Endothelial cell of umbilical vein (primary cell): ENCODE measurements at regions not wholly inside any gene's neighbourhood (a gene's known extent, or its start where the extent isn't known, plus 50 kb on each side); places are given as distances from the start of the nearest gene placed in this dataset.

Experiments
- EZH2 ChIP-seq: IDR thresholded peaks from 2 replicates; pipeline ENCODE4 v1.6.1; 2012; ENCODE audit warnings: borderline replicate concordance, low read depth, mild to moderate bottlenecking, moderate library complexity, low read length, inconsistent platforms; ENCODE audit not compliant: severe bottlenecking
- FOS ChIP-seq: IDR thresholded peaks from 2 replicates; pipeline ENCODE4 v1.6.1; 2011; ENCODE audit warnings: mild to moderate bottlenecking, low read length, moderate library complexity, borderline replicate concordance; ENCODE audit not compliant: insufficient read depth
- GATA2 ChIP-seq: IDR thresholded peaks from 2 replicates; pipeline ENCODE4 v1.7.0; 2011; ENCODE audit warnings: low read depth, mild to moderate bottlenecking, moderate library complexity, mixed read lengths, low read length; ENCODE audit not compliant: insufficient read length, insufficient read depth
- JUN ChIP-seq: IDR thresholded peaks from 2 replicates; pipeline ENCODE4 v1.6.1; 2011; ENCODE audit warnings: borderline replicate concordance, low read depth; ENCODE audit not compliant: insufficient read length, insufficient read depth
- MAX ChIP-seq: IDR thresholded peaks from 2 replicates; pipeline ENCODE4 v1.6.1; 2011; ENCODE audit not compliant: insufficient read depth, insufficient read length
- MYC ChIP-seq: IDR thresholded peaks from one replicate; pipeline ENCODE4 v1.6.1; 2011; ENCODE audit warnings: mild to moderate bottlenecking, low read depth, low read length
- POLR2A ChIP-seq: IDR thresholded peaks from 2 replicates; pipeline ENCODE4 v1.6.1; 2012; ENCODE audit warnings: low read depth, mild to moderate bottlenecking, control low read depth, low read length
- POLR2AphosphoS5 ChIP-seq: IDR thresholded peaks from 2 replicates; pipeline ENCODE4 v1.6.1; 2012; ENCODE audit warnings: low read depth, mild to moderate bottlenecking, control low read depth, low read length, moderate library complexity; ENCODE audit not compliant: insufficient read depth
- TF ChIP-seq, protein P1 (sequence below), 2 donors: IDR thresholded peaks; 1 replicate in 1 of 2; 2 replicates in 1 of 2; pipeline ENCODE4 v1.5.1; 2011; ENCODE audit warnings: low read length in 2 of 2, mild to moderate bottlenecking in 2 of 2, moderate library complexity in 2 of 2, control low read depth in 1 of 2, inconsistent platforms in 1 of 2, low read depth in 1 of 2; ENCODE audit not compliant: insufficient read depth in 1 of 2; ENCODE audit errors: extremely low read depth in 1 of 2

- TF ChIP-seq, protein P1, sequence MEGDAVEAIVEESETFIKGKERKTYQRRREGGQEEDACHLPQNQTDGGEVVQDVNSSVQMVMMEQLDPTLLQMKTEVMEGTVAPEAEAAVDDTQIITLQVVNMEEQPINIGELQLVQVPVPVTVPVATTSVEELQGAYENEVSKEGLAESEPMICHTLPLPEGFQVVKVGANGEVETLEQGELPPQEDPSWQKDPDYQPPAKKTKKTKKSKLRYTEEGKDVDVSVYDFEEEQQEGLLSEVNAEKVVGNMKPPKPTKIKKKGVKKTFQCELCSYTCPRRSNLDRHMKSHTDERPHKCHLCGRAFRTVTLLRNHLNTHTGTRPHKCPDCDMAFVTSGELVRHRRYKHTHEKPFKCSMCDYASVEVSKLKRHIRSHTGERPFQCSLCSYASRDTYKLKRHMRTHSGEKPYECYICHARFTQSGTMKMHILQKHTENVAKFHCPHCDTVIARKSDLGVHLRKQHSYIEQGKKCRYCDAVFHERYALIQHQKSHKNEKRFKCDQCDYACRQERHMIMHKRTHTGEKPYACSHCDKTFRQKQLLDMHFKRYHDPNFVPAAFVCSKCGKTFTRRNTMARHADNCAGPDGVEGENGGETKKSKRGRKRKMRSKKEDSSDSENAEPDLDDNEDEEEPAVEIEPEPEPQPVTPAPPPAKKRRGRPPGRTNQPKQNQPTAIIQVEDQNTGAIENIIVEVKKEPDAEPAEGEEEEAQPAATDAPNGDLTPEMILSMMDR (IDR thresholded peaks at IDR 0.05; ENCODE audit: extremely low read depth in 1 of 2, insufficient read depth in 1 of 2, low read depth in 1 of 2, low read length in 2 of 2), result no peak
- TF ChIP-seq EZH2, result no peak
- no peak for TF ChIP-seq POLR2AphosphoS5
- TF ChIP-seq POLR2A, result no peak
- TF ChIP-seq FOS, result no peak
- TF ChIP-seq MAX, result no peak
- no peak for TF ChIP-seq JUN
- TF ChIP-seq MYC, result no peak
- no peak for TF ChIP-seq GATA2
Measured at GRCh38 chr2:160921386-160921964, 238.8 kb upstream of the TANK start.
